Parathyroid adenoma (tissue), 2 donors: ENCODE measurements at regions not wholly inside any gene's neighbourhood (a gene's known extent, or its start where the extent isn't known, plus 50 kb on each side); places are given as distances from the start of the nearest gene placed in this dataset.
"Not testable (repeated sequence)": the region's sequence is repeated elsewhere in the genome, so short reads cannot be mapped to it uniquely, and the experiment has no call there.

Experiments
- H2AFZ ChIP-seq: fragments of 300-600 bp; sonication (generic); one replicate; pipeline ENCODE4 v1.7.0; 2017; ENCODE audit warnings: antibody characterized with exemption, mild to moderate bottlenecking
- H3K27ac ChIP-seq: fragments of 300-600 bp; sonication (generic); one replicate; pipeline ENCODE4 v1.7.0; 2017
- H3K27me3 ChIP-seq: fragments of 300-600 bp; sonication (generic); one replicate; pipeline ENCODE4 v1.7.0; 2017; ENCODE audit warnings: low read length; ENCODE audit not compliant: control insufficient read depth, insufficient read depth
- H3K36me3 ChIP-seq: fragments of 300-600 bp; sonication (generic); one replicate; pipeline ENCODE4 v1.7.0; 2017; ENCODE audit warnings: low read length; ENCODE audit not compliant: control insufficient read depth, insufficient read depth
- H3K4me1 ChIP-seq: fragments of 300-600 bp; sonication (generic); one replicate; pipeline ENCODE4 v1.7.0; 2017; ENCODE audit warnings: control low read depth
- H3K4me2 ChIP-seq: fragments of 300-600 bp; sonication (generic); one replicate; pipeline ENCODE4 v1.7.0; 2017; ENCODE audit warnings: low read length
- H3K4me3 ChIP-seq: fragments of 300-600 bp; sonication (generic); one replicate; pipeline ENCODE4 v1.7.0; 2017; ENCODE audit warnings: low read depth, low read length
- H3K79me2 ChIP-seq: fragments of 300-600 bp; sonication (generic); one replicate; pipeline ENCODE4 v1.7.0; 2017; ENCODE audit warnings: control low read depth
- H3K9ac ChIP-seq: fragments of 300-600 bp; sonication (generic); one replicate; pipeline ENCODE4 v1.7.0; 2017; ENCODE audit warnings: mild to moderate bottlenecking
- H3K9me3 ChIP-seq: fragments of 300-600 bp; sonication (generic); one replicate; pipeline ENCODE4 v1.7.0; 2017; ENCODE audit warnings: low read length; ENCODE audit not compliant: control insufficient read depth
- TF ChIP-seq, protein P1 (sequence below): fragments of 300-600 bp; sonication (generic); IDR thresholded peaks from one replicate; pipeline ENCODE4 v1.7.0; 2017; ENCODE audit warnings: antibody characterized with exemption, mild to moderate bottlenecking
- donor health status: primary hyperparathyroidism.

DNA sequence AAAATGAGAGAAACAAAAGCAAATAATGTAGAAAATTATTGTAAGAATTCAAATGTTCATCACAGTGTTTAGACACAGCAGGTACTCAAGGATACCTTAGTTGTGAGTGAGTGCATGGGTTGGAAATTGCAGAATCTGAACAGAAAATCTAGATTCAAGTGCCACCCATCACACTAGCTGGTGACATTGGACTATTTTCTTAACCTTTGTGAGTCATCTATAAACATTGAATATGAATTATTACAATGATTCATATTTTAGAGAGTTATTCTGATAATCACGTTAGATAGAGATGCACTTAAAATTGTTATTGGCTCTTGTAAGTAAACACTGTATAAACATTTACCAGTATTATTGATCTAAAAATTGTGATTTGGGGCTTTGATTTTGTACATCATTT, 1113.1 kb downstream of the STIM2 start:
- TF ChIP-seq, protein P1, sequence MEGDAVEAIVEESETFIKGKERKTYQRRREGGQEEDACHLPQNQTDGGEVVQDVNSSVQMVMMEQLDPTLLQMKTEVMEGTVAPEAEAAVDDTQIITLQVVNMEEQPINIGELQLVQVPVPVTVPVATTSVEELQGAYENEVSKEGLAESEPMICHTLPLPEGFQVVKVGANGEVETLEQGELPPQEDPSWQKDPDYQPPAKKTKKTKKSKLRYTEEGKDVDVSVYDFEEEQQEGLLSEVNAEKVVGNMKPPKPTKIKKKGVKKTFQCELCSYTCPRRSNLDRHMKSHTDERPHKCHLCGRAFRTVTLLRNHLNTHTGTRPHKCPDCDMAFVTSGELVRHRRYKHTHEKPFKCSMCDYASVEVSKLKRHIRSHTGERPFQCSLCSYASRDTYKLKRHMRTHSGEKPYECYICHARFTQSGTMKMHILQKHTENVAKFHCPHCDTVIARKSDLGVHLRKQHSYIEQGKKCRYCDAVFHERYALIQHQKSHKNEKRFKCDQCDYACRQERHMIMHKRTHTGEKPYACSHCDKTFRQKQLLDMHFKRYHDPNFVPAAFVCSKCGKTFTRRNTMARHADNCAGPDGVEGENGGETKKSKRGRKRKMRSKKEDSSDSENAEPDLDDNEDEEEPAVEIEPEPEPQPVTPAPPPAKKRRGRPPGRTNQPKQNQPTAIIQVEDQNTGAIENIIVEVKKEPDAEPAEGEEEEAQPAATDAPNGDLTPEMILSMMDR, result no peak

DNA sequence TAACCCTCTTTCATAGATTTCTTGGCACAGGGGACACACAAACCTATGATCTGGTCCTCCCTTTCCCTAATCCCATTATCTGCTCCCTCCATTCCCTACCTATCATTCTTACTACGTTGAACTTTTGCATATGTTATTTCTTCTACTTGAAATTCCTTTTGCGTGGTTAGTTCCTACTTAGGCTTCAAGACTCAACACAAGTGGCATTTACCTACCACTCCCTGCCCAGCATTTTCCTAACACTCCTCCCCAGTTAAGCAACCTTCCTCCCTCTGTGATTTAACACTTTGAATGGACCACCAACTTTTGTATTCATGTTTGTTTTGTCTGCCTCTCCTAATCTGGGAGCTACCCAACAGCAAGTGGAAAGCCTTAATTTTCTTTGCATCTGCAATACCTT, 1113.7 kb downstream of the STIM2 start:
- no peaks in the 10 kb centered on the region for H3K36me3 ChIP-seq
- no peak overlapping the region for H3K4me3 ChIP-seq
- no peaks in the 10 kb centered on the region for H3K9me3 ChIP-seq
- H3K4me2 ChIP-seq, result no peak overlapping the region
- H3K27ac ChIP-seq, result no peak overlapping the region
- no peaks in the 10 kb centered on the region for H3K4me1 ChIP-seq
- TF ChIP-seq, protein P1, result no peak
- no peak overlapping the region for H3K9ac ChIP-seq
- H3K79me2 ChIP-seq, result no peaks in the 10 kb centered on the region
- H3K27me3 ChIP-seq, result no peaks in the 10 kb centered on the region
- H2AFZ ChIP-seq, result no peak overlapping the region

More for the DNA sequence above, 1113.1 kb downstream of the STIM2 start:
- no peak overlapping the region for H3K4me2 ChIP-seq
- no peaks in the 10 kb centered on the region for H3K79me2 ChIP-seq
- no peak overlapping the region for H3K4me3 ChIP-seq
- no peaks in the 10 kb centered on the region for H3K9me3 ChIP-seq
- H3K4me1 ChIP-seq, result no peaks in the 10 kb centered on the region
- H3K27ac ChIP-seq, result no peak overlapping the region
- H2AFZ ChIP-seq, result no peak overlapping the region
- no peaks in the 10 kb centered on the region for H3K27me3 ChIP-seq
- H3K36me3 ChIP-seq, result no peaks in the 10 kb centered on the region
- H3K9ac ChIP-seq, result no peak overlapping the region

DNA sequence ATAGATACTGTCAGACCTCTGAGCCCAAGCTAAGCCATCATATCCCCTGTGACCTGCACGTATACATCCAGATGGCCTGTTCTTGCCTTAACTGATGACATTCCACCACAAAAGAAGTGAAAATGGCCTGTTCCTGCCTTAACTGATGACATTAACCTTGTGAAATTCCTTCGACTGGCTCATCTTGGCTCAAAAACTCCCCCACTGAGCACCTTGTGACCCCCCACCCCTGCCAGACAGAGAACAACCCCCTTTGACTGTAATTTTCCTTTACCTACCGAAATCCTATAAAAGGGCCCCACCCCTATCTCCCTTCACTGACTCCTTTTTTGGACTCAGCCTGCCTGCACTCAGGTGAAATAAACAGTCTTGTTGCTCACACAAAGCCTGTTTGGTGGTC, 1114.2 kb downstream of the STIM2 start:
- not testable (repeated sequence) for H2AFZ ChIP-seq, H3K27ac ChIP-seq, H3K36me3 ChIP-seq, H3K4me1 ChIP-seq, H3K9me3 ChIP-seq, H3K4me3 ChIP-seq, H3K79me2 ChIP-seq, H3K27me3 ChIP-seq, H3K4me2 ChIP-seq, H3K9ac ChIP-seq

DNA sequence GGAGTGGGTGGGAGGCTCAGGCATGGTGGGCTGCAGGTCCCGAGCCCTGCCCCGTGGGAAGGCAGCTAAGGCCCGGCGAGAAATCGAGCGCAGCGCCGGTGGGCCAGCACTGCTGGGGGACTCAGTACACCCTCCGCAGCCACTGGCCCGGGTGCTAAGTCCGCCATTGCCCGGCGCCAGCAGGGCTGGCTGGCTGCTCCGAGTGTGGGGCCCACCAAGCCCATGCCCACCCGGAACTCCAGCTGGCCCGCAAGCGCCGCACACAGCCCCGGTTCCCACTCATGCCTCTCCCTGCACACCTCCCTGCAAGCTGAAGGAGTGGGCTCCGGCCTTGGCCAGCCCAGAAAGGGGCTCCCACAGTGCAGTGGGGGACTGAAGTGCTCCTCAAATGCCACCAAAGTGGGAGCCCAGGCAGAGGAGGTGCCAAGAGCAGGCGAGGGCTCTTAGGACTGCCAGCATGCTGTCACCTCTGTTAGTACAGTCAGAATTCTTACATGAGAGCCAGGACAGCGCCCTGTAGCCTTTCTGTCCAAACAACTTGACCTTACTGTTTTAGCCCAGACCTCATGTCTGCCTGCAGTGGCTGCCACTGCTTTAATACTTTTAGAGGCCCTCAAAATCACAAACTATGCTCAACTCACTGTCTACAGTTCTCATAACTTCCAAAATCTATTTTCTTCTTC, 1117.9 kb downstream of the STIM2 start:
- H3K27me3 ChIP-seq, H3K9me3 ChIP-seq, H3K27ac ChIP-seq, H2AFZ ChIP-seq, H3K79me2 ChIP-seq, H3K9ac ChIP-seq, H3K4me3 ChIP-seq, H3K4me2 ChIP-seq, H3K36me3 ChIP-seq, H3K4me1 ChIP-seq: not testable (repeated sequence)

DNA sequence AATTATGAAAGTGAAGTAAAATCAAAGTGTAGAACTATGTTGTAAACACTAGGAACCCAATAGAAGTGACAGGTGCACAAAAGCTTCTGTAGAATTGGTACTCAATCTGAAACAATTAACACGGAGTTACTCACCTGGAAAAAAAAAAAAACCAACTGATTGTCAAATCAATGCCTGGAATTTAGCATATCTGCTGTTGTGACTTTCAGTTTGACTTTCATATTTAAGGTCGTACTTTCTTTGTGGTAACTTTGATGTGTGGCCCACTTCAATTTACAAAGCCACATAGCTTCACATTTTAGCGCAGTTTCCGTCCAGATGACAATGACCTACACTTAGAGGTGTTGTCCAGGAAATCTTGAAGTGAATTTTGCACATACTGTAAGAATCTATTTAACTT, 1124.9 kb downstream of the STIM2 start:
- Histone ChIP-seq H3K4me1 (no peaks in the 10 kb centered on the region), H3K36me3 (no peaks in the 10 kb centered on the region), H3K9ac (no peak overlapping the region), H3K4me3 (no peak overlapping the region), H3K9me3 (no peaks in the 10 kb centered on the region), H2AFZ (no peak overlapping the region), H3K27ac (no peak overlapping the region), H3K79me2 (no peaks in the 10 kb centered on the region), H3K4me2 (no peak overlapping the region), H3K27me3 (no peaks in the 10 kb centered on the region)
- TF ChIP-seq, protein P1, result no peak

DNA sequence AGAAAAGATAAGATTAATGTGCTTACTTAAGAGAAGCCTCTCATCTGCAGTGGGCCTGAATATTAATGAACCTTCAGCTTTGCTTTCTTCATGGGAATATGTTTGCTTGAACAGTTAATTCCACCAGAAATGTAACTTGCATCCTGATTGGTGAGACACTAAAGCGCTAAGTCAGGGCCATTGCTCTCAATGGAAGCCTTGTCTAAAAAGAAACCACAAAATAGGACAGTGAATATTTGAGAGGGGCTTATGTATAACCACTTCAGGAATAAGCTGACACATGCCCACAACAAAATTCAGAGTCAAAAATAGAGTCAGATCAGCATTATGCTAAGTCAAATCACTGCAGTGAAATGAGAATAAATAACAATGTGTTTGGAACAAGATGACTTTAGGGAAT, 1125.8 kb downstream of the STIM2 start:
- Histone ChIP-seq H3K36me3 (no peaks in the 10 kb centered on the region), H3K9me3 (no peaks in the 10 kb centered on the region), H3K4me1 (no peaks in the 10 kb centered on the region), H2AFZ (no peak overlapping the region), H3K27ac (no peak overlapping the region), H3K4me3 (no peak overlapping the region), H3K27me3 (no peaks in the 10 kb centered on the region), H3K79me2 (no peaks in the 10 kb centered on the region), H3K9ac (no peak overlapping the region), H3K4me2 (no peak overlapping the region)
- TF ChIP-seq, protein P1, result no peak
